Osteoblast (primary cell): ENCODE measurements at regions not wholly inside any gene's neighbourhood (a gene's known extent, or its start where the extent isn't known, plus 50 kb on each side); places are given as distances from the start of the nearest gene placed in this dataset.

Experiments used
- DNase-seq: peaks from one replicate; pipeline ENCODE4 v3.0.0; 2011; ENCODE audit warnings: low spot score, mixed read lengths; ENCODE audit not compliant: insufficient read length; ENCODE audit errors: missing footprints
- H2AFZ ChIP-seq: 2 replicates; pipeline ENCODE4 v1.6.0; 2011; ENCODE audit warnings: mild to moderate bottlenecking, low read length
- H3K27ac ChIP-seq: 2 replicates; pipeline ENCODE4 v1.5.1; 2011; ENCODE audit warnings: mild to moderate bottlenecking, low read depth, low read length, moderate library complexity
- H3K27me3 ChIP-seq: 2 replicates; pipeline ENCODE4 v1.6.0; 2012; ENCODE audit warnings: mild to moderate bottlenecking, control low read depth, inconsistent platforms, low read length, moderate library complexity; ENCODE audit not compliant: insufficient read depth
- H3K36me3 ChIP-seq: 2 replicates; pipeline ENCODE4 v1.5.1; 2011; ENCODE audit warnings: mild to moderate bottlenecking, low read length, control low read depth, moderate library complexity; ENCODE audit not compliant: insufficient read depth
- H3K4me1 ChIP-seq: 2 replicates; pipeline ENCODE4 v1.5.1; 2011; ENCODE audit warnings: mild to moderate bottlenecking, low read length, control low read depth, moderate library complexity; ENCODE audit not compliant: insufficient read depth
- H3K4me2 ChIP-seq: 2 replicates; pipeline ENCODE4 v1.6.0; 2011; ENCODE audit warnings: mild to moderate bottlenecking, low read length; ENCODE audit not compliant: insufficient read depth
- H3K4me3 ChIP-seq: fragments of 200-600 bp; sonication (generic); 3 replicates; pipeline ENCODE4 v1.5.1; 2012; ENCODE audit warnings: mild to moderate bottlenecking, low read length, inconsistent platforms; ENCODE audit not compliant: insufficient read depth
- H3K79me2 ChIP-seq: 2 replicates; pipeline ENCODE4 v1.6.0; 2012; ENCODE audit warnings: mild to moderate bottlenecking, low read length, control low read depth, inconsistent platforms; ENCODE audit not compliant: insufficient read depth
- H3K9me3 ChIP-seq: 2 replicates; pipeline ENCODE4 v1.5.1; 2011; ENCODE audit warnings: low read depth, low read length, control low read depth
- H4K20me1 ChIP-seq: 2 replicates; pipeline ENCODE4 v1.6.0; 2012; ENCODE audit warnings: mild to moderate bottlenecking, low read length, control low read depth; ENCODE audit not compliant: insufficient read depth
- CTCF ChIP-seq: IDR thresholded peaks from 2 replicates; pipeline ENCODE4 v1.5.1; 2011; ENCODE audit warnings: mild to moderate bottlenecking, low read depth, low read length, moderate library complexity; ENCODE audit errors: extremely low read depth

- no peak for DNase-seq
- no peak overlapping the region for H3K27ac ChIP-seq
- no peak overlapping the region for H2AFZ ChIP-seq
- no peaks in the 10 kb centered on the region for H3K27me3 ChIP-seq
- H3K36me3 ChIP-seq = no peaks in the 10 kb centered on the region
- H3K79me2 ChIP-seq = no peaks in the 10 kb centered on the region
- H3K4me1 ChIP-seq = no peaks in the 10 kb centered on the region
- H4K20me1 ChIP-seq = no peaks in the 10 kb centered on the region
- no peak overlapping the region for H3K4me2 ChIP-seq
- H3K9me3 ChIP-seq = no peaks in the 10 kb centered on the region
- TF ChIP-seq CTCF = no peak
- no peak overlapping the region for H3K4me3 ChIP-seq
These were observed 979.5 kb upstream of the FAM98A start for GRCh38 chr2:34578641-34579040.

GRCh38 chr2:34570266-34570872, 971.3 kb upstream of the FAM98A start:
- no peak for DNase-seq
- Histone ChIP-seq H3K36me3 (no peaks in the 10 kb centered on the region), H3K4me3 (no peak overlapping the region), H2AFZ (no peak overlapping the region), H3K79me2 (no peaks in the 10 kb centered on the region), H3K27ac (no peak overlapping the region), H3K9me3 (no peaks in the 10 kb centered on the region), H4K20me1 (no peaks in the 10 kb centered on the region), H3K27me3 (no peaks in the 10 kb centered on the region), H3K4me2 (no peak overlapping the region), H3K4me1 (no peaks in the 10 kb centered on the region)
- no peak for TF ChIP-seq CTCF

GRCh38 chr2:34567128-34567527, 968.0 kb upstream of the FAM98A start:
- Histone ChIP-seq H3K36me3 (no peaks in the 10 kb centered on the region), H3K4me3 (no peak overlapping the region), H3K9me3 (no peaks in the 10 kb centered on the region), H2AFZ (no peak overlapping the region), H3K4me2 (no peak overlapping the region), H3K27ac (no peak overlapping the region), H3K79me2 (no peaks in the 10 kb centered on the region), H3K4me1 (no peaks in the 10 kb centered on the region), H3K27me3 (no peaks in the 10 kb centered on the region), H4K20me1 (no peaks in the 10 kb centered on the region)
- TF ChIP-seq CTCF = no peak
- no peak for DNase-seq

- Histone ChIP-seq H3K4me3 (no peak overlapping the region), H3K4me1 (no peaks in the 10 kb centered on the region), H2AFZ (no peak overlapping the region), H3K27ac (no peak overlapping the region), H3K27me3 (no peaks in the 10 kb centered on the region), H3K79me2 (no peaks in the 10 kb centered on the region), H3K36me3 (no peaks in the 10 kb centered on the region), H3K4me2 (no peak overlapping the region), H3K9me3 (peaks cover 2% of the 10 kb centered on the region), H4K20me1 (no peaks in the 10 kb centered on the region)
- DNase-seq = no peak
- no peak for TF ChIP-seq CTCF
These were observed 953.2 kb upstream of the FAM98A start for GRCh38 chr2:34552337-34552736.
